Epithelial cell of esophagus (primary cell): ENCODE measurements at regions not wholly inside any gene's neighbourhood (a gene's known extent, or its start where the extent isn't known, plus 50 kb on each side); places are given as distances from the start of the nearest gene placed in this dataset.
A peak's percentile ranks its signal among the peaks of the same experiment; 100 is the strongest.

Experiments
- DNase-seq: peaks from one replicate; pipeline ENCODE4 v3.0.0; 2010; ENCODE audit warnings: low read depth
- H3K4me3 ChIP-seq: 2 replicates; pipeline ENCODE4 v1.5.1; 2011; ENCODE audit warnings: mild to moderate bottlenecking, low read length, control low read depth
- CTCF ChIP-seq: IDR thresholded peaks from 2 replicates; pipeline ENCODE4 v1.5.1; 2011; ENCODE audit warnings: low read depth, mild to moderate bottlenecking, low read length, control low read depth, inconsistent platforms; ENCODE audit not compliant: insufficient read depth; ENCODE audit errors: missing control alignments

DNA sequence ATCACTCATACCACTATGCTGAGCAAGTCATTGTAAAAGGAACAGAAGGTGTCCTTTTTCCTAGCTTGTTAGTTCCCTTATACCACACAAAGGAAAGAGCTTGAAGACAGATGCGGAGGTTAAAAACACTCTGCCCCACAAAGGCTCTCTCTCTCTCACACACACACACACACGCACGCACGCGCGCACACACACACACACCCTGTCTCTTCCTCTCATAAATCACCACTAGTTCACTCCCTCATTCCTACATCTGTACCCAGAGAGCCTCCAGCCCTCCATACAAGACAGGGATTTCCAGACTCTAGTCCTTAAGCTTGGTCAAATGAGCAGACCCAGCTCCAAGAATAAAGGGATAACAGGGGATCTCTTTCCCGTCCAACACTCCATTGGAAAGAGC, 120.1 kb upstream of the THBS1 start:
- TF ChIP-seq CTCF, result no peak
- no peak for DNase-seq

GRCh38 chr15:39461536-39462130, 119.2 kb upstream of the THBS1 start:
- no peak for TF ChIP-seq CTCF

More for the DNA sequence above, 120.1 kb upstream of the THBS1 start:
- no peak overlapping the region for H3K4me3 ChIP-seq

DNA sequence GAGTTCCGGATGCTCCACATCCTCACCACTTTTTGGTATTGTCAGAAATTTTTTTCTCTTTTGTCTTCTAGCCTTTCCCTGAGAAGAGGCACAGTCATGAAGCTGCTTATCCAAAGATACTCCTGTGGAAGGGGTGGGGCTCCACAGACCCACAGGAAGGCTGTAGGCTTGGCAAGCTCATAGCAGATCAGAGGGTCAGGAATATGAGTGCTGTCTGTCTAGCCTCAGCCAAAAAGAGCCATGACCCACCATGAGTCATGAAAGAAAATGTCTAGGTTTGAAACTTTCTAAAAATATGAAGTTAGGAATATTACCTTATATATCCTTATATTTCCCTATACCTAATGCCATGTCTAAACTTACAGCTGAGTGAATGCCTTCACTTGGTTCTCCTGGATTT, 118.2 kb upstream of the THBS1 start:
- peak; percentile 10 for DNase-seq
- no peak for TF ChIP-seq CTCF
- no peak overlapping the region for H3K4me3 ChIP-seq

More at GRCh38 chr15:39461536-39462130, 119.2 kb upstream of the THBS1 start:
- H3K4me3 ChIP-seq, result no peak overlapping the region
- DNase-seq, result no peak

- no peak for DNase-seq
- no peak for TF ChIP-seq CTCF
- H3K4me3 ChIP-seq, result no peak overlapping the region
Observed at GRCh38 chr15:39465843-39466749, 114.8 kb upstream of the THBS1 start.

DNA sequence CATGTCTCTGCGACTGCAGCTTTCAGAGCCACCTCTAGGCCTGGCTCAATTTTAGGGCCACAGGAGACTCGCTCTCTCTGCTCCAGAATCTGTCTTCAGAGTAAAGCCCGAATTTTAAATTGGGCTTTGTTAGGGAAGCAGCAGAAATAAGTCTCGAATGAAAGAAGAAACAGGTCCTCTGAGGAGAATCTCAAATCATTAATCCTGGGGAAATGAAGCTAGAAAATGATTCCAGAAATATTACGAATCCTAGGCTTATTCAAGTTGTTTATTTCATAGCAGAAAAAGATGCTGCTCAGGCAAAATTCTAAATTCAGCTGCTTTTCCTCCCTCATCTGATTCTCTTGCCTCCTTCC, 114.2 kb upstream of the THBS1 start:
- no peak for TF ChIP-seq CTCF
- H3K4me3 ChIP-seq, result no peak overlapping the region
- DNase-seq, result no peak

GRCh38 chr15:39468331-39468730, 112.5 kb upstream of the THBS1 start:
- no peak overlapping the region for H3K4me3 ChIP-seq
- TF ChIP-seq CTCF, result no peak
- DNase-seq, result no peak
